H1 (cell line): ENCODE measurements at regions not wholly inside any gene's neighbourhood (a gene's known extent, or its start where the extent isn't known, plus 50 kb on each side); places are given as distances from the start of the nearest gene placed in this dataset. TPM values are rescaled to one million over a fixed set of nuclear protein-coding genes. Genes with fewer than 3 reads are reported as not detected.

Source experiments
- EGR1 ChIP-seq: IDR thresholded peaks from 2 replicates; pipeline ENCODE4 v1.6.1; 2011; ENCODE audit warnings: low read depth, low read length, borderline replicate concordance
- HDAC6 ChIP-seq: IDR thresholded peaks from one replicate; pipeline ENCODE4 v1.7.1; 2012; ENCODE audit warnings: low read depth, mild to moderate bottlenecking, inconsistent platforms, low read length, moderate library complexity
- MAX ChIP-seq: IDR thresholded peaks from 2 replicates; pipeline ENCODE4 v1.6.1; 2012; ENCODE audit warnings: inconsistent platforms
- POU5F1 ChIP-seq: IDR thresholded peaks from 2 replicates; pipeline ENCODE4 v1.6.1; 2011; ENCODE audit warnings: low read depth, mild to moderate bottlenecking, low read length, moderate library complexity
- RNF2 ChIP-seq: fragments of 200-900, 300-1000 bp; sonication (generic); IDR thresholded peaks from 2 replicates; pipeline ENCODE4 v1.7.1; 2016; ENCODE audit warnings: borderline replicate concordance, low read depth, mild to moderate bottlenecking, antibody characterized with exemption, low read length; ENCODE audit not compliant: poor library complexity, severe bottlenecking; ENCODE audit errors: missing control alignments
- SIRT6 ChIP-seq: IDR thresholded peaks from one replicate; pipeline ENCODE4 v1.7.1; 2012; ENCODE audit warnings: low read length, inconsistent platforms
- small RNA-seq: library from polyadenylated mRNA; stranded (forward); fragments of <200 nt; extraction: miRNeasy Mini kit (QIAGEN cat#:217004); gene quantifications from one replicate; pipeline ENCODE3, GENCODE V24; 2013; ENCODE audit not compliant: insufficient read depth

DNA sequence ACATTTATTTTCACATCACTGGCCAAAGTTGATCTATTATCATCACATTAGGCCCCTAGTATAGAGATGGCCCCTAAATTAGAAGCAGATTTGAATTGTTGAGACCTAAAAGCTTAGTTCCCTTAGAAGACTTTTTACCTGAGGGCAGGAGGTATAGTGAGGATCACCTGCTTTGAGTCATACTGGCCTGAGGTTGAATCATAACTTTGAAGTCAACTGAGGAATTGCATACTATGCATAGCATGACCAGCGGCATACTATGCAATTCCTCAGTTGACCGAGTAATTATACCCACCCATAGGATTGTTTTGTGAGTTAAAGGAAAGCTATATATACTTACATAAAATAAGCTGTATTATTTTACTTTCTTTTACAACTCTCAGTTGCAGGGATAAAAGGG, 50.3 kb upstream of the DPH5 start (continued):
- no peak for TF ChIP-seq MAX
- no peak for TF ChIP-seq RNF2
- TF ChIP-seq POU5F1 = no peak
- TF ChIP-seq SIRT6 = no peak
- TF ChIP-seq HDAC6 = no peak
- TF ChIP-seq EGR1 = no peak

Small RNAs in the stretch of these regions (small RNA-seq; reads per million reads assigned to genes)
- not detected for gene RF00424
